Hippocampal formation (tissue), 2 donors: ENCODE measurements at regions not wholly inside any gene's neighbourhood (a gene's known extent, or its start where the extent isn't known, plus 50 kb on each side); places are given as distances from the start of the nearest gene placed in this dataset.
"Not testable (repeated sequence)": the region's sequence is repeated elsewhere in the genome, so short reads cannot be mapped to it uniquely, and the experiment has no call there.

Experiments used
- DNase-seq, 2 donors: peaks; one replicate each; lab custom pipeline; 2025; lab: John Stamatoyannopoulos, UW

GRCh38 chrX:13186643-13187042 is 133.2 kb downstream of the ATXN3L start:
- DNase-seq: not testable (repeated sequence)

GRCh38 chrX:13180807-13181206 is 136.4 kb upstream of the FAM9C start:
- no peak for DNase-seq

GRCh38 chrX:13179586-13179985 is 135.2 kb upstream of the FAM9C start:
- no peak for DNase-seq

GRCh38 chrX:13179100-13179499 is 134.7 kb upstream of the FAM9C start:
- no peak for DNase-seq

GRCh38 chrX:13177921-13178566 is 133.6 kb upstream of the FAM9C start:
- DNase-seq: no peak

GRCh38 chrX:13175056-13175455 is 130.6 kb upstream of the FAM9C start:
- DNase-seq: no peak

- no peak for DNase-seq
Observed at GRCh38 chrX:13170966-13171558, 126.6 kb upstream of the FAM9C start.

- no peak for DNase-seq
Observed at GRCh38 chrX:13169684-13170083, 125.3 kb upstream of the FAM9C start.

- DNase-seq: no peak
Observed at GRCh38 chrX:13168269-13168668, 123.8 kb upstream of the FAM9C start.

GRCh38 chrX:13167481-13168231 is 123.2 kb upstream of the FAM9C start:
- no peak for DNase-seq

GRCh38 chrX:13165266-13166189 is 121.1 kb upstream of the FAM9C start:
- no peak for DNase-seq

GRCh38 chrX:13164611-13165010 is 120.2 kb upstream of the FAM9C start:
- DNase-seq: no peak

- no peak for DNase-seq
Observed at GRCh38 chrX:13162772-13163410, 118.5 kb upstream of the FAM9C start.

- DNase-seq: no peak
Observed at GRCh38 chrX:13159886-13160285, 115.5 kb upstream of the FAM9C start.

GRCh38 chrX:13158911-13159310 is 114.5 kb upstream of the FAM9C start:
- no peak for DNase-seq

- not testable (repeated sequence) for DNase-seq
Observed at GRCh38 chrX:13155550-13155949, 111.1 kb upstream of the FAM9C start.

GRCh38 chrX:13153796-13154195 is 109.4 kb upstream of the FAM9C start:
- DNase-seq: no peak

GRCh38 chrX:13152518-13153185 is 108.2 kb upstream of the FAM9C start:
- DNase-seq: no peak

GRCh38 chrX:13151828-13152517 is 107.6 kb upstream of the FAM9C start:
- no peak for DNase-seq

GRCh38 chrX:13149702-13150350 is 105.4 kb upstream of the FAM9C start:
- DNase-seq: no peak
